Activated T-helper 2 cell treated with anti-CD3 and anti-CD28 coated beads, Interferon-gamma antibody, Interleukin-2, Interleukin-4, amounts not matched to agents 10 μg/mL and 5 μg/mL and 100 μg/mL, durations not matched to agents 14 hours and 24 hours and 36 hours (primary cell): ENCODE measurements at regions not wholly inside any gene's neighbourhood (a gene's known extent, or its start where the extent isn't known, plus 50 kb on each side); places are given as distances from the start of the nearest gene placed in this dataset.

Experiments used
- DNase-seq: peaks from one replicate; pipeline ENCODE4 v3.0.0; 2021; ENCODE audit warnings: low spot score
- H3K27ac Mint-ChIP-seq: one replicate; pipeline ENCODE4 v1.8.0; 2021; ENCODE audit warnings: mixed read lengths
- H3K27me3 Mint-ChIP-seq: one replicate; pipeline ENCODE4 v1.8.0; 2021; ENCODE audit warnings: low read depth, mixed read lengths
- H3K36me3 Mint-ChIP-seq: one replicate; pipeline ENCODE4 v1.8.0; 2021; ENCODE audit warnings: low read depth, mixed read lengths
- H3K4me1 Mint-ChIP-seq: one replicate; pipeline ENCODE4 v1.8.0; 2021; ENCODE audit warnings: low read depth, mixed read lengths
- H3K4me3 Mint-ChIP-seq: one replicate; pipeline ENCODE4 v1.8.0; 2021; ENCODE audit warnings: low read depth, mild to moderate bottlenecking, moderate library complexity, mixed read lengths
- H3K9me3 Mint-ChIP-seq: one replicate; pipeline ENCODE4 v1.8.0; 2021; ENCODE audit warnings: mixed read lengths
- intact Hi-C: fragments of 100-400 bp; cut with micrococcal nuclease; formaldehyde crosslinking; loops from one replicate; pipeline ENCODE4 v1.15.1; 2023

DNA sequence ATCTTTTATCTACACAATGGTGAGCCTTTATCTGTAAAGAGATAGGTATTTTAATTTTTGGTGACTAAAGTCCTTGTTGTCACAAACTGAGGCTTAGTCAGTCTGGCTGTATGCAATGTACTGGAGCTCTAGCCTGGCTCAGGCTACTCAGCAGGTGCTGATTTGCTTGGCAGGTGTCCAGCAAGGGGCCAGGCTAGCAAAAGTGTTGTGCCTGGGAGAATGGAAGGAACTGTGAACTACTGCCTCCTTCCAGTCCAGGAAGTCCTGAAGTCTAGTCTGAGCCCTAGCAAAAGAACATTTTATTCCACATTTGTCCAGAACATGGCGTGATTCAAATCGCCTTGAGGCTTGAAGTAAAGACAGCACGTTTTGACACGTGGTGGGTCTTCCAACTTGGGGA lies 260.5 kb downstream of the CCDC85A start:
- Mint-ChIP-seq H3K36me3 (no peaks in the 10 kb centered on the region), H3K4me1 (no peaks in the 10 kb centered on the region), H3K27ac (no peak overlapping the region), H3K27me3 (no peaks in the 10 kb centered on the region), H3K9me3 (peaks cover 3% of the 10 kb centered on the region), H3K4me3 (no peak overlapping the region)
- DNase-seq: no peak
- intact Hi-C loops: no loop called here

DNA sequence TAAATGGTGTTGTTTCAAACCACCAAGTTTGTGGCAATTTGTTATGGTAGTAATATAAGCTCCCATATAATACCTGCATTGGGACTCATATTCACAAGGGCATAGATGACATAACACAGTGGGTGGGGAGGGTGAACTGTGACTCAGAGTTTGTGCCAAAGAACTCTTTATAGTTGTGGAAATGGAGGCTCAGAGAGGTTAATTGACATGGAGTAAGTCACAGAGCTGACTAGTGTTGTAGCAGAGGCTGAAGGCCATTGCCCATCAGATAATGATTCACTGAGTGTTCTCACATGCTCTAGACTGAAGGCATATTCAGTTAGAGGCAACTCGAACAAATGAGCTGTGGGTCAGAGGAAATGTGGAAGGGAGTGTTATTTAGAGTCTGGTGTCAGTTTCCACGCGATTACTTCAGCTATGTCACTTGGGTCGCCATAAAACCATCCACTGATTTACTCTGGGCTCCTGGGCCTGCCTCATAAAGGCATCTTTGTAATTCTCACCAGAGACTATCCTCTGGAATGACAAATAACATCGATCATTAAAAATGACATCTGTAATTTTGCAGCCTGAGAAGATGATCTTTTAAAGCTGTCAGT lies 264.7 kb downstream of the CCDC85A start:
- no peak overlapping the region for H3K4me3 Mint-ChIP-seq
- no peaks in the 10 kb centered on the region for H3K4me1 Mint-ChIP-seq
- peaks cover 11% of the 10 kb centered on the region for H3K9me3 Mint-ChIP-seq
- no peak for DNase-seq
- no peaks in the 10 kb centered on the region for H3K36me3 Mint-ChIP-seq
- no peak overlapping the region for H3K27ac Mint-ChIP-seq
- intact Hi-C loops: no loop called here
- no peaks in the 10 kb centered on the region for H3K27me3 Mint-ChIP-seq

GRCh38 chr2:56449002-56449431 lies 265.2 kb downstream of the CCDC85A start:
- Mint-ChIP-seq H3K27me3 (no peaks in the 10 kb centered on the region), H3K9me3 (peaks cover 14% of the 10 kb centered on the region), H3K27ac (no peak overlapping the region), H3K36me3 (no peaks in the 10 kb centered on the region), H3K4me1 (no peaks in the 10 kb centered on the region), H3K4me3 (no peak overlapping the region)
- intact Hi-C loops: no loop called here
- no peak for DNase-seq

- Mint-ChIP-seq H3K4me3 (no peak overlapping the region), H3K4me1 (no peaks in the 10 kb centered on the region), H3K36me3 (no peaks in the 10 kb centered on the region), H3K27ac (no peak overlapping the region), H3K9me3 (peaks cover 15% of the 10 kb centered on the region), H3K27me3 (no peaks in the 10 kb centered on the region)
- intact Hi-C loops: no loop called here
- DNase-seq: no peak
Observed at GRCh38 chr2:56449449-56449860, 265.7 kb downstream of the CCDC85A start.

GRCh38 chr2:56450047-56450446 lies 266.3 kb downstream of the CCDC85A start:
- H3K9me3 Mint-ChIP-seq: peaks cover 12% of the 10 kb centered on the region
- no peaks in the 10 kb centered on the region for H3K4me1 Mint-ChIP-seq
- H3K27ac Mint-ChIP-seq: no peak overlapping the region
- DNase-seq: no peak
- no peak overlapping the region for H3K4me3 Mint-ChIP-seq
- no peaks in the 10 kb centered on the region for H3K36me3 Mint-ChIP-seq
- intact Hi-C loops: no loop called here
- no peaks in the 10 kb centered on the region for H3K27me3 Mint-ChIP-seq

DNA sequence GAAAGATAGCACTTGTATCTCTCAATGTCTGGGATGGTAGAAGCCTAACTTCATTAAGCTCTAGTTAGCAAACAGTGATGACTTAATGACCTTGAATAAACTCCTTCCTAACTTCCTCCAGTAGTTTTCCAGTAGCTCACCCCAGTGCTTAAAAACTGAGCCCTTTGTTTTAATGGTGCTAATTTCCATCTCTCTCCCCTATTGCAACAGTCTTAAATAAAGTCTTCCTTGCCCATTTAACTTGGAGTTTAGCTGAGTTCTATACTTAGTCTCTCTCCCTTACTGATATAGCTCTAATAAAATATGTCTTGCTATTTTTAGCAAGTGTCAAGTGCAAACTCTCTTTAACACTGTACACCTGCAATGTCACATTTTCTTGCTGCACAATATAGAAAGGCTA lies 267.0 kb downstream of the CCDC85A start:
- no peak for DNase-seq
- Mint-ChIP-seq H3K27ac (no peak overlapping the region), H3K4me1 (no peaks in the 10 kb centered on the region), H3K36me3 (no peaks in the 10 kb centered on the region), H3K27me3 (no peaks in the 10 kb centered on the region), H3K9me3 (peaks cover 12% of the 10 kb centered on the region), H3K4me3 (no peak overlapping the region)
- intact Hi-C loops: no loop called here

GRCh38 chr2:56455642-56456041 lies 271.9 kb downstream of the CCDC85A start:
- no peaks in the 10 kb centered on the region for H3K4me1 Mint-ChIP-seq
- H3K27me3 Mint-ChIP-seq: no peaks in the 10 kb centered on the region
- peaks cover 20% of the 10 kb centered on the region for H3K9me3 Mint-ChIP-seq
- H3K36me3 Mint-ChIP-seq: no peaks in the 10 kb centered on the region
- no peak overlapping the region for H3K27ac Mint-ChIP-seq
- DNase-seq: no peak
- intact Hi-C loops: no loop called here
- H3K4me3 Mint-ChIP-seq: no peak overlapping the region

DNA sequence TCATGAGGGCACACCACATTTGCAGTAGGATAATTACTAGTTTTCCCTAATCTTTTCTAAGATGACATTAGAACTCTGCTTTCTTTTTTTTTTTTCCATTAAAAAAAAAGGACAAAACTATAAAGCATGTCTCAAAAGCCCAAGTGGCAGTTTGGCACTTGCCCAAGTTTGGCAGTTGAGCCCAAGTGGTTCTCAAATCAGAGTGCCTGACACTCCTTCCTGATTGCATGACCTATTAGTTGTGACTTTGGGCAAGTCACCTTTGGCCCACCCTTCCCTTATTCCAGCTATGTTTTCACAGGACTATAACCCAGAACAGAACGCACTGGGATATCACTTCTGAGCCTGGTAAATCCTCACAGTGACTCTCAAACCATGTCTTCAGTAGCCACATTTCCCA lies 273.0 kb downstream of the CCDC85A start:
- Mint-ChIP-seq H3K27ac (no peak overlapping the region), H3K9me3 (peaks cover 23% of the 10 kb centered on the region), H3K36me3 (no peaks in the 10 kb centered on the region), H3K4me1 (no peaks in the 10 kb centered on the region), H3K4me3 (no peak overlapping the region), H3K27me3 (no peaks in the 10 kb centered on the region)
- intact Hi-C loops: no loop called here
- DNase-seq: no peak

DNA sequence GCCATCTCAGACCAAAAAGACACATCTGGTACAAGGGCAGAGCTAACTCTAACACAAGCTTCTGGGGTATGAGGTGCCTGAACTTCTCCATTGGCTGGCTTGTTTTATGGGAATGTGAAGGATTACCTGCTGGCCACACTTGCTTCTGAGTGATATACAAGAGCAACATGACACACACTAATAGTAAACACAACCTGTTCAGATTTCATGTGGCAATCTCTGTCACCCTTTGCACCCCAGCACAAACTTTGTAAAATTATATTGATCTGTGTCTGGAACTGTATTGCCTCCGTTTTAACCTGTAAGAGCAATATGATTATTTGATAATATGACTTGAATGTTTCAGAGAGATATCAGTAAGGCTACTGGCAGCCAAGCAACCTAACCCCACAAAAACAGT lies 276.7 kb downstream of the CCDC85A start:
- H3K9me3 Mint-ChIP-seq: peaks cover 26% of the 10 kb centered on the region
- no peak overlapping the region for H3K4me3 Mint-ChIP-seq
- H3K27me3 Mint-ChIP-seq: no peaks in the 10 kb centered on the region
- H3K27ac Mint-ChIP-seq: no peak overlapping the region
- H3K36me3 Mint-ChIP-seq: no peaks in the 10 kb centered on the region
- intact Hi-C loops: no loop called here
- no peaks in the 10 kb centered on the region for H3K4me1 Mint-ChIP-seq
- DNase-seq: no peak

DNA sequence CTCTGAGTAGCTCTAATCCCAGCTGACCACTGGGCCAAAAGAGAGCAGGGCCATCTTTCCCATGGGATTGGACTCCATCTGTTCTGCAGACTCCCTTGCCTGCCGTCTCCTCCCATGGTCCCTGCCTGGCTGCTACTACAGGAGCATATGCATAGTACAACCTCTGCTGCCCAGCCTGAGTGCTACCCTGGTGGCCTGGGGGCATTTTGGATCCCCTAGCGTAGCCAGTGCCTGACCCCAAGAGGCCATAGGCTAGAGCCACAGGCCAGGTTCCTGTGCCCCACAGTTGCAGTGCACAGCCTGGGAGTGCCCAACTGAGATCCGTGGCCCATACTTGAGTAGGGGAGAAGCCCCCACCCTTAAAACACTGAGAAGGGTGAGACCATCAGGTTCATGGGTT lies 280.3 kb downstream of the CCDC85A start:
- intact Hi-C loops: no loop called here
- Mint-ChIP-seq H3K4me3 (no peak overlapping the region), H3K9me3 (peaks cover 19% of the 10 kb centered on the region), H3K36me3 (no peaks in the 10 kb centered on the region), H3K27me3 (no peaks in the 10 kb centered on the region), H3K4me1 (no peaks in the 10 kb centered on the region), H3K27ac (no peak overlapping the region)
- no peak for DNase-seq

DNA sequence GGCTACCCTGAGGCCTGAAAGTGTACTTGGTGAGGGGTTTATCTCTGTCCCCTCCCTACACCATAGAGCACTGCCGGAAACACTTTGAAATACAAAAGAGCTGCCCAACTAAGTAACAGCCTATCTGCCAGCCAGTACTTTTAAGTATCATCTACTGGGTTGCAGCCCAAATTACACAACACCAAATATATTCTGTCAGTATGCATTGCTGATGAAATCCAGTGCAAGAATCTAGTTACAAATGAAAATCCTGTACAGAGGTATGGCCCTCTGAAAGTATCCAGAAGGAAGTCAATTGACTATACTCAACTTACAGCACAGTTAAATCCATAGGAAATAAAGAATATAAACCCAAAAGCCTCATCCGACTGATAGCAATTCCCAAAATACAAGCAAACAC lies 280.8 kb downstream of the CCDC85A start:
- DNase-seq: no peak

GRCh38 chr2:56465491-56465890 lies 281.7 kb downstream of the CCDC85A start:
- intact Hi-C loops: no loop called here
- Mint-ChIP-seq H3K36me3 (no peaks in the 10 kb centered on the region), H3K9me3 (peaks cover 15% of the 10 kb centered on the region), H3K27ac (no peak overlapping the region), H3K27me3 (no peaks in the 10 kb centered on the region), H3K4me3 (no peak overlapping the region), H3K4me1 (no peaks in the 10 kb centered on the region)
- DNase-seq: no peak

More for the DNA sequence above, 280.8 kb downstream of the CCDC85A start:
- Mint-ChIP-seq H3K4me1 (no peaks in the 10 kb centered on the region), H3K9me3 (peaks cover 15% of the 10 kb centered on the region), H3K27ac (no peak overlapping the region), H3K36me3 (no peaks in the 10 kb centered on the region), H3K4me3 (no peak overlapping the region), H3K27me3 (no peaks in the 10 kb centered on the region)
- intact Hi-C loops: no loop called here

DNA sequence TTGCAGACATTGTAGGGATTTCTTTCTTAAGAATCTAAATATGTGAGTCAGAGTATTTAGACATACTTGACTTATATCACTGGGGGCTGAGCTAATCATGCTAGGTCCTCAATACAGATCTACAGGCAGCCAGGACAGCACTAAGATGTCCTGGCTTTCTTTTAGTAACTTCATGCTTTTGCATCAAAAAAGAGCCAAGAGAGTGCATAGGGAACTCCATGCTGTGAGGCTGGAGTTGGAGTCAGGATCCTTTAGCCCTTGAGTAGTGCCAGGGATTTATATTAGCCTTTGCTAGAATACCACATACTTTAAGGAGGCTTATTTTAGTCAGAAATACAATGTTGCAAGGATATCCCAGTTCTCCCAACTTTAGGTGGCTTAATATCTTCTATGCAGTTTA lies 289.7 kb downstream of the CCDC85A start:
- DNase-seq: no peak
- Mint-ChIP-seq H3K9me3 (peaks cover 6% of the 10 kb centered on the region), H3K4me3 (no peak overlapping the region), H3K27ac (no peak overlapping the region), H3K36me3 (no peaks in the 10 kb centered on the region), H3K27me3 (no peaks in the 10 kb centered on the region), H3K4me1 (no peaks in the 10 kb centered on the region)
- intact Hi-C loops: no loop called here
